Left hindlimb (tissue), 1 donor: ENCODE measurements at regions not wholly inside any gene's neighbourhood (a gene's known extent, or its start where the extent isn't known, plus 50 kb on each side); places are given as distances from the start of the nearest gene placed in this dataset.
"Not testable (repeated sequence)": the region's sequence is repeated elsewhere in the genome, so short reads cannot be mapped to it uniquely, and the experiment has no call there.

ENCODE experiments used
- DNase-seq: peaks from one replicate; pipeline ENCODE4 v3.0.0-alpha.2; 2018

DNA sequence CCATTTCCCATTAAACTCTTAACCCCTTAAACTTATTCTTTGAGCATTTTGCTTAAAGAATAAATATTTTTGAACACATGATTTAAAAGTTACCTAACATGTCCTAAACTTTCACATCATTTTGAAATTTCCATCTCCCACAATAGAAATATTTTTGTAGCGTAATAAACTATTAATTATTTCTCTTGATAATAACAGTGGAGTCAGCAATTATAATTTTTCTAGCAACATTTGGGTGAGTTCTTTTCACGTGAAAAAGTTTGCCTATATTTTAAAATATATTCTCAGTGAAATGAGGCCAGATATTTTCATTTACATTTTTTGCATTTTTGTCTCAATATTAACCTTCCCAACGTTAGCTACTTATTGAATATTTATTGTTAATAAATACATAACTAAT, 320.4 kb upstream of the CRIM1 start:
- DNase-seq = no peak

DNA sequence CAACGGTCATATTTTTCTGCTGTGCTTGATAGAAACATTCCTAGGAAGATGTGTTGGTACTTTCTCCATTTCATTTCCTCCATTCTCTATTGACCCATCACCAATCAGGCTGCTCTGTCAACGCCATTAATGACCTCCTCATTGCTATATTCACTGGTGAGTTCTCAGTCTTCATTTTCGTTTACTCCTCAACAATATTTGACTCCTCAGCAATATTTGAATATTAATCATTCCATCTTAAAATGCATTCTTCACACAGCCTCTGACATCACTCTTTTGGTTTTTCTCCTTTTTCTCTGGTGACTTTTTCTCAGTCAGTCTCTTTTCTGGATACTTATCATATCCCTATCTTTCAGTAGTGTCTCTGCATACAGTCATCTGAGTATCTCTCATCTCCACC, 323.5 kb upstream of the CRIM1 start:
- no peak for DNase-seq

GRCh38 chr2:36031471-36031870, 324.1 kb upstream of the CRIM1 start:
- no peak for DNase-seq

DNA sequence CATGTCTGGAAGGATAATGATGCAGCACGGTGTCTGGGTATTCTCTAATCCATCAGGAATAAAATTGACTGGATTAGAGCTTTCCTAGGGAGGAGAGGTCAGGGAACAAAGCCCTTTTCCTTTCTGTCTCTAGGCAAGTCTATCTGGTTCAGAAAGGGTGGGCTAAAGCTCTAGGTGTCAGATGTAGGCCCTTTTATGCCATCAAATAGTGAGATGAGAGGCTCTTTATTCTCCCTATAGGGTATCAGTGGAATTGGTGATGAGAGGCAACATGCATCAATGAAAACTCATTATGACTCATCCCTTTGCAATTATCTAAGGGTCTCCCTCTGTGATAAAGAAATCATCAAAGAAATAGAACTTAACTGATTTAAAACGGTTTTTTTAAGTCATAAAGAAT, 328.0 kb upstream of the CRIM1 start:
- DNase-seq = no peak

DNA sequence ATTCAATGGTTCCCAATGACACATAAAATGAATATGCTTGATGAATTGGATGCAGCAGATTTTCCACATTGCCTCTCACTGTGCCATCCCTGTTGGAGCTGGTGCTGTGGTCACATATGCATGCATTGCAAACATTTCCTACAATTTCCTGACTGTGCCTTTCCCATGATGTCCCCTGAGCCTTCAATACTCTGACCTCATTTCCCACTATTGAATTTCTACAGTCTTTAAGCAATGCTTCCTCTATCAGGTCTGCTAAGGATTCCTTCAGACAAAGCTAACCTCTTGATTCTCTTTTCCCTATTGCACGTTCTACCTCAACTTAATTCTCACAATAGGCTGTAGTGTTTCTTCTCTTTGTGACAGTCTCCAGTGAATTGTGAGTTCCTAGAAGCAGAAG, 342.5 kb upstream of the CRIM1 start:
- DNase-seq = no peak

- DNase-seq = no peak
Observed at GRCh38 chr2:36006444-36006843, 349.1 kb upstream of the CRIM1 start.

GRCh38 chr2:36002941-36003340, 352.6 kb upstream of the CRIM1 start:
- no peak for DNase-seq

- DNase-seq = no peak
Observed at GRCh38 chr2:35997488-35997887, 358.1 kb upstream of the CRIM1 start.

GRCh38 chr2:35989503-35989902, 366.1 kb upstream of the CRIM1 start:
- DNase-seq = no peak

DNA sequence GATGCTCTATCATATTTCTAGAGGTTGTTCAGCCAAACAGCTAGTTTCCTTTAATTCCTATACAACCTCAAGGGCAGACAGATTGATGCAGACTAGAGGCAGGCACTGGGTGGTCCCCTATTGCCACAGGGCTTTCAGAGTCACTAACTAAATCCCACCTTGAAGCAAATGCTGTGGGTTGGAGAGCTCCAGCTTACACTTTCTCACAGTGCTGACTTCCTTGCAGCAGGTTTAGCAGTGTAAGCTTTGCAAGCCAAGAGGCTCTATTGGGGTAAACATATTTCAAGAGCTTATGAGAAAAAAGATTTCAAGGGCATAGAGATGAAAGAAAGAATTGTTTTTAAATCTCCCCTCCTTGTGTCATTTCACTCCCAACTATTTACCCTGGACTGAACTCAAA, 366.5 kb upstream of the CRIM1 start:
- DNase-seq = no peak

GRCh38 chr2:35986871-35987270, 368.7 kb upstream of the CRIM1 start:
- DNase-seq = no peak

GRCh38 chr2:35978218-35978617, 377.4 kb upstream of the CRIM1 start:
- no peak for DNase-seq

GRCh38 chr2:35976611-35977010, 379.0 kb upstream of the CRIM1 start:
- DNase-seq = no peak

DNA sequence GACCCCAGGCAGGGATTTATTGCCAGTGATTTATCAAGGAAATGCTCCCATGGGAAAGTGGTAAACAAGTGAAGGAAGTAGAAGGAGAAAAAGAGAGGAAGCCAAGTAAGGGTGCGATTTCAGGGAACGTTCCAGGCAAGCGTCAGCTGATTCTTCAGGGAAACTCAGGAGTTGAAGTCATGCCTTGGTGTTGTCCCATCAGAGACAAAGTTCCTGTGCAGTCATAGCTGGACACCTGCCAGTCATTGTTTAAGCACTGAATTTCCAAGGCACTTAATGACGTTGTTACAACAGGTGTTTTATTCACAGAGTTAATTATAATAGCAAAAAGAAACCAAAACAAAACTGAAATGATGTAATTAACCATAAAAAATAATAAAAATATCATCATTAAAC, 381.8 kb upstream of the CRIM1 start:
- peak; percentile 33 for DNase-seq

DNA sequence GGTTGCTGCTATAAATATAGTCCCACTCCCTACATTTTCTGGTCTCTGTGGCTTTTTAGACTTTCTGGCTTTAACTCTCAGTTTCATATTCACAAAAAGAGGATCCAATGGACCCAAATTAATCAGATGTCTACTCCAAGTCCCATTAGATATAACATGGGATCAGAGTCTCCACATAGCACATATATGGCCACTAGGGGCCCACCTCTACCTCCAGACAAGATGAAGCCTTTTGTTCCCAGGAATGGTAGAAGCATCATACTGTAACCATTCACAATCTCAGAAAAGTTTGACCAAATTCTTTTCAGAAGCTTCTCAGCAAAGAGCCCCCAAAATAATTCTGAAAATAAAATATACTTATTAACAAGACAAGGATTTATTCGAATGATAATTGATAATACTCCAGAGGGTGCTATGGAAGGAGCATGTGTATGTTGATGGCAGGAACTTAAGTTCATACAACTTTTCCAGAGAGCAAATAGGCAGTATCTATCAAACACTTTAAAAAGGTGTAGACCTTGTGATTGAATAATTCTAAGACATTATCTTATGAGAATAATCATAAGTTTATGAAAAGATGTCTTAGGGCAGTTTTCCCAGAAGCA, 382.3 kb upstream of the CRIM1 start:
- no peak for DNase-seq

GRCh38 chr2:35963824-35964223, 391.8 kb upstream of the CRIM1 start:
- DNase-seq = no peak

GRCh38 chr2:35963357-35963756, 392.2 kb upstream of the CRIM1 start:
- DNase-seq = no peak

- DNase-seq = no peak
Observed at GRCh38 chr2:35962585-35963146, 392.9 kb upstream of the CRIM1 start.

DNA sequence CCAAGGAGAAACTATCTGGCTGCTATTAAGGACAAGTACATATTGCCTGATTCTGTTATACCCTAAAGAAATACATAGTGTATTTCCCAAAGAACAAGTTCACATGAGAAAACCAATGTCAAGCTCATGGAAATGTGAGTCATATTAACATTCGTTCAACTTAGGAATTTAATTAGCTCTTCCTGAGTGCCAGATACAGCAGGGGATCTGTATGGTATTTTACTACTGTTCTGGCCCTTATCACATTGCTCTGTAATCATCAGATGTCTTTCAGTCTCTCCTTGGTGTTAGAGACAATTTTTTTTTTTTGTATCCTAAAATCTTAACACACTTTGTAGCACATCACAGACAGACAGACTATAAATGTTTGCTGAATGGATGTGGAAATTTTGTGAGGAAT, 395.0 kb upstream of the CRIM1 start:
- no peak for DNase-seq

DNA sequence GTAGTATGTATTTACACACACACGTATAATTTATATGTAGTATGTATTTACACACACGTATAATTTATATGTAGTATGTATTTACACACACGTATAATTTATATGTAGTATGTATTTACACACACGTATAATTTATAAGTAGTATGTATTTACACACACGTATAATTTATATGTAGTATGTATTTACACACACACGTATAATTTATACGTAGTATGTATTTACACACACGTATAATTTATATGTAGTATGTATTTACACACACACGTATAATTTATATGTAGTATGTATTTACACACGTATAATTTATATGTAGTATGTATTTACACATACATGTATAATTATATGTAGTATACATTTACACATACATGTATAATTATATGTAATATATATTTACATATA, 398.5 kb upstream of the CRIM1 start:
- DNase-seq = not testable (repeated sequence)

DNA sequence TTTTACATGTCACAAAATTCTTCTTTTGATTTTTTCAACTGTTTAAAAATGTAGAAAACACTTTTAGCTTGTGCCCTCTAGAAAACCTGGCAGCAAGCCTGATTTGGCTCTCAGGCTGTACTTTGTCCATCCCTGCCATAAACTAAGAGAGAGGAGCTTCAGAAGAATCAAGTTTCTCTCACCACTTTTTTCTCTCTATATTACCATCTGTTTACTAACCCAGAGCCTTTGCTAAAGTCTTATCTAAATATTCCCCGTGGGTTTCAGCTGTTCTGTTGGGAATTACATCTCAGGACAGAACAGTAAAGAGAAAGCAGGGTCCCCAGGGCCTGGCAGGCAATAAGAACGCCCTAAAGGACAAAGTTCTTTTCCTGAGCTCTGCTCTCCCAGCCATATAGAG, 409.1 kb upstream of the CRIM1 start:
- no peak for DNase-seq

GRCh38 chr2:35938838-35939237, 416.7 kb upstream of the CRIM1 start:
- DNase-seq = no peak

GRCh38 chr2:35933031-35933430, 422.5 kb upstream of the CRIM1 start:
- DNase-seq = no peak

- no peak for DNase-seq
Observed at GRCh38 chr2:35932276-35932963, 423.2 kb upstream of the CRIM1 start.

- DNase-seq = no peak
Observed at GRCh38 chr2:35931626-35932025, 424.0 kb upstream of the CRIM1 start.
